Uterus (tissue), 2 donors: ENCODE measurements at regions not wholly inside any gene's neighbourhood (a gene's known extent, or its start where the extent isn't known, plus 50 kb on each side); places are given as distances from the start of the nearest gene placed in this dataset.

Source experiments
- CTCF ChIP-seq, 4 experiments: fragments of 200-600 bp in 2 of 4; fragments of 450-650 bp in 2 of 4; sonication (generic) in 2 of 4; IDR thresholded peaks; one replicate each; pipeline ENCODE4 v1.5.1; 2016 to 2019; ENCODE audit warnings: antibody characterized with exemption in 4 of 4, mild to moderate bottlenecking in 2 of 4, moderate library complexity in 1 of 4
- POLR2A ChIP-seq, 2 donors: fragments of 450-650 bp; IDR thresholded peaks; one replicate each; pipeline ENCODE4 v1.6.1; 2016; ENCODE audit warnings: antibody characterized with exemption in 2 of 2, mild to moderate bottlenecking in 1 of 2, moderate library complexity in 1 of 2

- TF ChIP-seq CTCF (IDR thresholded peaks at IDR 0.05) (no peak), POLR2A (IDR thresholded peaks at IDR 0.05) (no peak)
Observed at GRCh38 chr1:208637181-208637580, 393.0 kb upstream of the PLXNA2 start.
